GM23338 (cell line): ENCODE measurements at regions not wholly inside any gene's neighbourhood (a gene's known extent, or its start where the extent isn't known, plus 50 kb on each side); places are given as distances from the start of the nearest gene placed in this dataset.

Source experiments
- ATAC-seq: fragments of 200-7000 bp; cut with Tn5 transposase; 3 replicates; pipeline ENCODE4 v1.9.1; 2020
- DNase-seq: peaks from one replicate; pipeline ENCODE4 v3.0.0-alpha.2; 2015; ENCODE audit warnings: low spot score
- H2AFZ ChIP-seq: fragments of 200-600 bp; sonication (generic); 2 replicates; pipeline ENCODE4 v1.8.0; 2016; ENCODE audit warnings: antibody characterized with exemption, mild to moderate bottlenecking, moderate library complexity
- H3F3A ChIP-seq: fragments of 200-600 bp; sonication (generic); replicated peaks from 2 replicates; pipeline ENCODE4 v1.8.0; 2017; ENCODE audit warnings: antibody characterized with exemption, mixed run types, low read depth
- H3K27ac ChIP-seq: fragments of 200-600 bp; sonication (generic); 2 replicates; pipeline ENCODE4 v1.6.1; 2016; ENCODE audit warnings: low read depth
- H3K27me3 ChIP-seq: fragments of 200-600 bp; sonication (generic); 2 replicates; pipeline ENCODE4 v1.8.0; 2016; ENCODE audit warnings: mild to moderate bottlenecking, mixed run types, moderate library complexity; ENCODE audit not compliant: insufficient read depth
- H3K36me3 ChIP-seq: fragments of 200-600 bp; sonication (generic); 2 replicates; pipeline ENCODE4 v1.8.0; 2016; ENCODE audit warnings: mild to moderate bottlenecking; ENCODE audit not compliant: insufficient read depth
- H3K4me1 ChIP-seq: fragments of 200-600 bp; sonication (generic); 2 replicates; pipeline ENCODE4 v1.8.0; 2016; ENCODE audit warnings: mild to moderate bottlenecking, moderate library complexity; ENCODE audit not compliant: insufficient read depth
- H3K4me2 ChIP-seq: fragments of 200-600 bp; sonication (generic); 2 replicates; pipeline ENCODE4 v1.7.1; 2017; ENCODE audit warnings: mixed run types
- H3K4me3 ChIP-seq: fragments of 200-600 bp; sonication (generic); 2 replicates; pipeline ENCODE4 v1.6.1; 2016; ENCODE audit warnings: mixed run types
- H3K79me2 ChIP-seq: fragments of 200-600 bp; sonication (generic); replicated peaks from 2 replicates; pipeline ENCODE4 v1.8.0; 2017; ENCODE audit warnings: mild to moderate bottlenecking; ENCODE audit not compliant: insufficient read depth
- H3K9me2 ChIP-seq: fragments of 200-600 bp; sonication (generic); 2 replicates; pipeline ENCODE4 v1.8.0; 2017; ENCODE audit not compliant: insufficient read depth
- H4K20me1 ChIP-seq: fragments of 200-600 bp; sonication (generic); replicated peaks from 2 replicates; pipeline ENCODE4 v1.8.0; 2017; ENCODE audit warnings: mild to moderate bottlenecking; ENCODE audit not compliant: insufficient read depth
- H3K27ac Mint-ChIP-seq: 2 replicates; pipeline ENCODE4 v1.8.0; 2020; ENCODE audit warnings: inconsistent platforms, mild to moderate bottlenecking, moderate library complexity, mixed read lengths
- H3K27me3 Mint-ChIP-seq: 3 replicates; pipeline ENCODE4 v1.8.0; 2022; ENCODE audit warnings: low read depth, mild to moderate bottlenecking, moderate library complexity, mixed read lengths, inconsistent platforms; ENCODE audit not compliant: insufficient read depth, poor library complexity
- H3K36me3 Mint-ChIP-seq: 3 replicates; pipeline ENCODE4 v1.8.0; 2021; ENCODE audit warnings: low read depth, mild to moderate bottlenecking, inconsistent platforms, moderate library complexity, mixed read lengths
- H3K4me1 Mint-ChIP-seq: 3 replicates; pipeline ENCODE4 v1.8.0; 2020; ENCODE audit warnings: mild to moderate bottlenecking, inconsistent platforms, mixed read lengths
- H3K4me3 Mint-ChIP-seq: 3 replicates; pipeline ENCODE4 v1.8.0; 2021; ENCODE audit warnings: moderate library complexity, mild to moderate bottlenecking, inconsistent platforms, mixed read lengths
- H3K9me3 Mint-ChIP-seq: 3 replicates; pipeline ENCODE4 v1.8.0; 2020; ENCODE audit warnings: moderate library complexity, mild to moderate bottlenecking, inconsistent platforms, mixed read lengths
- EZH2 ChIP-seq: fragments of 200-600 bp; sonication (generic); IDR thresholded peaks from one replicate; pipeline ENCODE4 v1.8.0; 2017; ENCODE audit warnings: antibody characterized with exemption, mild to moderate bottlenecking, low read depth; ENCODE audit not compliant: unreplicated experiment
- EZH2phosphoT487 ChIP-seq: fragments of 200-600 bp; sonication (generic); IDR thresholded peaks from one replicate; pipeline ENCODE4 v1.8.1; 2018; ENCODE audit warnings: antibody characterized with exemption; ENCODE audit not compliant: unreplicated experiment
- JUNB ChIP-seq: IDR thresholded peaks from one replicate; pipeline ENCODE4 v1.6.1; 2016; ENCODE audit warnings: antibody characterized with exemption; ENCODE audit not compliant: unreplicated experiment
- NANOG ChIP-seq: IDR thresholded peaks from 2 replicates; pipeline ENCODE4 v1.6.1; 2016; ENCODE audit warnings: antibody characterized with exemption, borderline replicate concordance
- POLR2AphosphoS5 ChIP-seq: IDR thresholded peaks from 2 replicates; pipeline ENCODE4 v1.6.1; 2016; ENCODE audit warnings: antibody characterized with exemption, low read depth
- STAT1 ChIP-seq: IDR thresholded peaks from one replicate; pipeline ENCODE4 v1.6.1; 2016; ENCODE audit warnings: antibody characterized with exemption; ENCODE audit not compliant: unreplicated experiment
- ZNF114 ChIP-seq: fragments of 250-450 bp; sonication (Bioruptor Pico); IDR thresholded peaks from 2 replicates; pipeline ENCODE4 v1.5.0; 2020; ENCODE audit warnings: mild to moderate bottlenecking, moderate library complexity
- ZNF331 ChIP-seq: fragments of 250-450 bp; sonication (Bioruptor Pico); IDR thresholded peaks from 2 replicates; pipeline ENCODE4 v1.5.0; 2020; ENCODE audit warnings: low read depth, mild to moderate bottlenecking, moderate library complexity
- TF ChIP-seq, protein P1 (sequence below): IDR thresholded peaks from one replicate; pipeline ENCODE4 v1.6.1; 2018; ENCODE audit warnings: antibody characterized with exemption; ENCODE audit not compliant: unreplicated experiment
- TF ChIP-seq, protein P2 (sequence below): fragments of 250-450 bp; sonication (Bioruptor Pico); IDR thresholded peaks from 2 replicates; pipeline ENCODE4 v1.5.0; 2020; ENCODE audit warnings: mild to moderate bottlenecking, moderate library complexity
- TF ChIP-seq, protein P3 (sequence below), 2 experiments: fragments of 200-600 bp in 1 of 2; sonication (generic) in 1 of 2; conservative IDR thresholded peaks; 2 replicates each; pipeline versions ENCODE4 v1.5.1 to v1.6.1; 2016 to 2017; ENCODE audit warnings: antibody characterized with exemption in 2 of 2, low read depth in 2 of 2, mild to moderate bottlenecking in 2 of 2, moderate library complexity in 1 of 2

DNA sequence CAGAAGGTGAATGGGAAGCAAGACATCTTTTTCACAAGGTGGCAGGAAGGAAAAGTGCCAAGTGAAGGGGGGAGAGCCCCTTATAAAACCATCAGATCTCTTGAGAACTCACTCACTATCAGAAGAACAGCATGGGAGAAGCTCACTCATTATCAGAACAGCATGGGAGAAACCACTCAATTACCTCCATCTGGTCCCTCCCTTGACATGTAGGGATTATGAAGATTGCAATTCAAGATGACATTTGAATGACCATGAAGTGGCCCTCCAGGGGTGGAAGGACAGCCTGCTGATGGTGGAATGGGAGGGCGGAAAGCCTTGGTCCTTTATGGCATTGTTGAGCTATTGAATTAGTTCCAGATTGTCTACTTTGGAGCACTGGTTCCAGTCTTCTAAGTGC, 413.0 kb upstream of the MEX3C start:
- Mint-ChIP-seq H3K4me3 (no peak overlapping the region), H3K27me3 (no peaks in the 10 kb centered on the region), H3K36me3 (no peaks in the 10 kb centered on the region), H3K4me1 (peaks cover 10% of the 10 kb centered on the region), H3K27ac (no peak overlapping the region), H3K9me3 (no peaks in the 10 kb centered on the region; the same call in 2 of the 3 replicates)
- ATAC-seq, result no peak
- H2AFZ ChIP-seq, result no peak overlapping the region
- H3K4me2 ChIP-seq, result no peak overlapping the region
- no peaks in the 10 kb centered on the region for H3K4me1 ChIP-seq
- H3F3A ChIP-seq, result no peaks in the 10 kb centered on the region
- H3K79me2 ChIP-seq, result no peaks in the 10 kb centered on the region
- no peak overlapping the region for H3K27ac ChIP-seq
- no peaks in the 10 kb centered on the region for H3K27me3 ChIP-seq
- no peaks in the 10 kb centered on the region for H4K20me1 ChIP-seq
- DNase-seq, result no peak
- H3K9me2 ChIP-seq, result no peaks in the 10 kb centered on the region
- no peak overlapping the region for H3K4me3 ChIP-seq
- H3K36me3 ChIP-seq, result no peaks in the 10 kb centered on the region
- TF ChIP-seq ZNF331 (CRISPR knock-in tag) (no peak), ZNF114 (CRISPR knock-in tag) (no peak), STAT1 (no peak), EZH2phosphoT487 (no peak), EZH2 (no peak), NANOG (no peak), POLR2AphosphoS5 (no peak), JUNB (no peak)
- TF ChIP-seq, protein P1, sequence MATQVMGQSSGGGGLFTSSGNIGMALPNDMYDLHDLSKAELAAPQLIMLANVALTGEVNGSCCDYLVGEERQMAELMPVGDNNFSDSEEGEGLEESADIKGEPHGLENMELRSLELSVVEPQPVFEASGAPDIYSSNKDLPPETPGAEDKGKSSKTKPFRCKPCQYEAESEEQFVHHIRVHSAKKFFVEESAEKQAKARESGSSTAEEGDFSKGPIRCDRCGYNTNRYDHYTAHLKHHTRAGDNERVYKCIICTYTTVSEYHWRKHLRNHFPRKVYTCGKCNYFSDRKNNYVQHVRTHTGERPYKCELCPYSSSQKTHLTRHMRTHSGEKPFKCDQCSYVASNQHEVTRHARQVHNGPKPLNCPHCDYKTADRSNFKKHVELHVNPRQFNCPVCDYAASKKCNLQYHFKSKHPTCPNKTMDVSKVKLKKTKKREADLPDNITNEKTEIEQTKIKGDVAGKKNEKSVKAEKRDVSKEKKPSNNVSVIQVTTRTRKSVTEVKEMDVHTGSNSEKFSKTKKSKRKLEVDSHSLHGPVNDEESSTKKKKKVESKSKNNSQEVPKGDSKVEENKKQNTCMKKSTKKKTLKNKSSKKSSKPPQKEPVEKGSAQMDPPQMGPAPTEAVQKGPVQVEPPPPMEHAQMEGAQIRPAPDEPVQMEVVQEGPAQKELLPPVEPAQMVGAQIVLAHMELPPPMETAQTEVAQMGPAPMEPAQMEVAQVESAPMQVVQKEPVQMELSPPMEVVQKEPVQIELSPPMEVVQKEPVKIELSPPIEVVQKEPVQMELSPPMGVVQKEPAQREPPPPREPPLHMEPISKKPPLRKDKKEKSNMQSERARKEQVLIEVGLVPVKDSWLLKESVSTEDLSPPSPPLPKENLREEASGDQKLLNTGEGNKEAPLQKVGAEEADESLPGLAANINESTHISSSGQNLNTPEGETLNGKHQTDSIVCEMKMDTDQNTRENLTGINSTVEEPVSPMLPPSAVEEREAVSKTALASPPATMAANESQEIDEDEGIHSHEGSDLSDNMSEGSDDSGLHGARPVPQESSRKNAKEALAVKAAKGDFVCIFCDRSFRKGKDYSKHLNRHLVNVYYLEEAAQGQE, result no peak
- TF ChIP-seq, protein P2, sequence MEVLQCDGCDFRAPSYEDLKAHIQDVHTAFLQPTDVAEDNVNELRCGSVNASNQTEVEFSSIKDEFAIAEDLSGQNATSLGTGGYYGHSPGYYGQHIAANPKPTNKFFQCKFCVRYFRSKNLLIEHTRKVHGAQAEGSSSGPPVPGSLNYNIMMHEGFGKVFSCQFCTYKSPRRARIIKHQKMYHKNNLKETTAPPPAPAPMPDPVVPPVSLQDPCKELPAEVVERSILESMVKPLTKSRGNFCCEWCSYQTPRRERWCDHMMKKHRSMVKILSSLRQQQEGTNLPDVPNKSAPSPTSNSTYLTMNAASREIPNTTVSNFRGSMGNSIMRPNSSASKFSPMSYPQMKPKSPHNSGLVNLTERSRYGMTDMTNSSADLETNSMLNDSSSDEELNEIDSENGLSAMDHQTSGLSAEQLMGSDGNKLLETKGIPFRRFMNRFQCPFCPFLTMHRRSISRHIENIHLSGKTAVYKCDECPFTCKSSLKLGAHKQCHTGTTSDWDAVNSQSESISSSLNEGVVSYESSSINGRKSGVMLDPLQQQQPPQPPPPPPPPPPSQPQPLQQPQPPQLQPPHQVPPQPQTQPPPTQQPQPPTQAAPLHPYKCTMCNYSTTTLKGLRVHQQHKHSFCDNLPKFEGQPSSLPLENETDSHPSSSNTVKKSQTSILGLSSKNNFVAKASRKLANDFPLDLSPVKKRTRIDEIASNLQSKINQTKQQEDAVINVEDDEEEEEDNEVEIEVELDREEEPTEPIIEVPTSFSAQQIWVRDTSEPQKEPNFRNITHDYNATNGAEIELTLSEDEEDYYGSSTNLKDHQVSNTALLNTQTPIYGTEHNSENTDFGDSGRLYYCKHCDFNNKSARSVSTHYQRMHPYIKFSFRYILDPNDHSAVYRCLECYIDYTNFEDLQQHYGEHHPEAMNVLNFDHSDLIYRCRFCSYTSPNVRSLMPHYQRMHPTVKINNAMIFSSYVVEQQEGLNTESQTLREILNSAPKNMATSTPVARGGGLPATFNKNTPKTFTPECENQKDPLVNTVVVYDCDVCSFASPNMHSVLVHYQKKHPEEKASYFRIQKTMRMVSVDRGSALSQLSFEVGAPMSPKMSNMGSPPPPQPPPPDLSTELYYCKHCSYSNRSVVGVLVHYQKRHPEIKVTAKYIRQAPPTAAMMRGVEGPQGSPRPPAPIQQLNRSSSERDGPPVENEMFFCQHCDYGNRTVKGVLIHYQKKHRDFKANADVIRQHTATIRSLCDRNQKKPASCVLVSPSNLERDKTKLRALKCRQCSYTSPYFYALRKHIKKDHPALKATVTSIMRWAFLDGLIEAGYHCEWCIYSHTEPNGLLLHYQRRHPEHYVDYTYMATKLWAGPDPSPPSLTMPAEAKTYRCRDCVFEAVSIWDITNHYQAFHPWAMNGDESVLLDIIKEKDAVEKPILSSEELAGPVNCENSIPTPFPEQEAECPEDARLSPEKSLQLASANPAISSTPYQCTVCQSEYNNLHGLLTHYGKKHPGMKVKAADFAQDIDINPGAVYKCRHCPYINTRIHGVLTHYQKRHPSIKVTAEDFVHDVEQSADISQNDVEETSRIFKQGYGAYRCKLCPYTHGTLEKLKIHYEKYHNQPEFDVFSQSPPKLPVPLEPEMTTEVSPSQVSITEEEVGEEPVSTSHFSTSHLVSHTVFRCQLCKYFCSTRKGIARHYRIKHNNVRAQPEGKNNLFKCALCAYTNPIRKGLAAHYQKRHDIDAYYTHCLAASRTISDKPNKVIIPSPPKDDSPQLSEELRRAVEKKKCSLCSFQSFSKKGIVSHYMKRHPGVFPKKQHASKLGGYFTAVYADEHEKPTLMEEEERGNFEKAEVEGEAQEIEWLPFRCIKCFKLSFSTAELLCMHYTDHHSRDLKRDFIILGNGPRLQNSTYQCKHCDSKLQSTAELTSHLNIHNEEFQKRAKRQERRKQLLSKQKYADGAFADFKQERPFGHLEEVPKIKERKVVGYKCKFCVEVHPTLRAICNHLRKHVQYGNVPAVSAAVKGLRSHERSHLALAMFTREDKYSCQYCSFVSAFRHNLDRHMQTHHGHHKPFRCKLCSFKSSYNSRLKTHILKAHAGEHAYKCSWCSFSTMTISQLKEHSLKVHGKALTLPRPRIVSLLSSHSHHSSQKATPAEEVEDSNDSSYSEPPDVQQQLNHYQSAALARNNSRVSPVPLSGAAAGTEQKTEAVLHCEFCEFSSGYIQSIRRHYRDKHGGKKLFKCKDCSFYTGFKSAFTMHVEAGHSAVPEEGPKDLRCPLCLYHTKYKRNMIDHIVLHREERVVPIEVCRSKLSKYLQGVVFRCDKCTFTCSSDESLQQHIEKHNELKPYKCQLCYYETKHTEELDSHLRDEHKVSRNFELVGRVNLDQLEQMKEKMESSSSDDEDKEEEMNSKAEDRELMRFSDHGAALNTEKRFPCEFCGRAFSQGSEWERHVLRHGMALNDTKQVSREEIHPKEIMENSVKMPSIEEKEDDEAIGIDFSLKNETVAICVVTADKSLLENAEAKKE, result no peak
- TF ChIP-seq, protein P3, sequence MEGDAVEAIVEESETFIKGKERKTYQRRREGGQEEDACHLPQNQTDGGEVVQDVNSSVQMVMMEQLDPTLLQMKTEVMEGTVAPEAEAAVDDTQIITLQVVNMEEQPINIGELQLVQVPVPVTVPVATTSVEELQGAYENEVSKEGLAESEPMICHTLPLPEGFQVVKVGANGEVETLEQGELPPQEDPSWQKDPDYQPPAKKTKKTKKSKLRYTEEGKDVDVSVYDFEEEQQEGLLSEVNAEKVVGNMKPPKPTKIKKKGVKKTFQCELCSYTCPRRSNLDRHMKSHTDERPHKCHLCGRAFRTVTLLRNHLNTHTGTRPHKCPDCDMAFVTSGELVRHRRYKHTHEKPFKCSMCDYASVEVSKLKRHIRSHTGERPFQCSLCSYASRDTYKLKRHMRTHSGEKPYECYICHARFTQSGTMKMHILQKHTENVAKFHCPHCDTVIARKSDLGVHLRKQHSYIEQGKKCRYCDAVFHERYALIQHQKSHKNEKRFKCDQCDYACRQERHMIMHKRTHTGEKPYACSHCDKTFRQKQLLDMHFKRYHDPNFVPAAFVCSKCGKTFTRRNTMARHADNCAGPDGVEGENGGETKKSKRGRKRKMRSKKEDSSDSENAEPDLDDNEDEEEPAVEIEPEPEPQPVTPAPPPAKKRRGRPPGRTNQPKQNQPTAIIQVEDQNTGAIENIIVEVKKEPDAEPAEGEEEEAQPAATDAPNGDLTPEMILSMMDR (conservative IDR thresholded peaks at IDR 0.05; ENCODE audit: low read depth in 2 of 2), result no peak
